ENCODE measurements at regions not wholly inside any gene's neighbourhood (a gene's known extent, or its start where the extent isn't known, plus 50 kb on each side); places are given as distances from the start of the nearest gene placed in this dataset.

DNA sequence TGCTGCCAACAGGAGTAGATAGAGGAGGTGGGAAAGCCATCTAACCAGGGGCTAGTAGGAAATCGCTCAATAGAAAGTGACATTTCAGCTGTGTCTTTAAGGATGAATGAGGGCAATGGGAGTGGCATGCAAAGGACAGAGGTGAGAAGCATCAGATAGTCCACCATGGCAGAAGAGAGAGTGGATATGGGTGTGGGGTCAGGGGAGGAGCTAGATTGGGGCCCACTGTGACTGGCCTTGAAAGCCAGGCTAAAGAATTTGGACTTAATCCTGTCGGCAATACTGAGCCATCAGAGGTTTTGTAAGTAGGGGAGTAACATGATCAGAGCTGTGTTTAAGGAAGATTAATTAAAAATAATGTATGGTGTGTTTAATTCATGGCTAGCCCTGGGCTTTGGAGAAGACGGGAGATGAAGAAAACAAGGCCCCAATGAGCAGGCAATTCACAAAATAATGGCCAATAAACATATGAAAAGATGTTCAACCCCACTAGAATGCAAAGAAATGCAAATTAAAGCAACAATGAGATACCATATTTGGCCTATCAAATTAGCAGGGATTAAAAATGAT lies 98.1 kb upstream of the PJA1 start:
- no peak for DNase-seq

DNA sequence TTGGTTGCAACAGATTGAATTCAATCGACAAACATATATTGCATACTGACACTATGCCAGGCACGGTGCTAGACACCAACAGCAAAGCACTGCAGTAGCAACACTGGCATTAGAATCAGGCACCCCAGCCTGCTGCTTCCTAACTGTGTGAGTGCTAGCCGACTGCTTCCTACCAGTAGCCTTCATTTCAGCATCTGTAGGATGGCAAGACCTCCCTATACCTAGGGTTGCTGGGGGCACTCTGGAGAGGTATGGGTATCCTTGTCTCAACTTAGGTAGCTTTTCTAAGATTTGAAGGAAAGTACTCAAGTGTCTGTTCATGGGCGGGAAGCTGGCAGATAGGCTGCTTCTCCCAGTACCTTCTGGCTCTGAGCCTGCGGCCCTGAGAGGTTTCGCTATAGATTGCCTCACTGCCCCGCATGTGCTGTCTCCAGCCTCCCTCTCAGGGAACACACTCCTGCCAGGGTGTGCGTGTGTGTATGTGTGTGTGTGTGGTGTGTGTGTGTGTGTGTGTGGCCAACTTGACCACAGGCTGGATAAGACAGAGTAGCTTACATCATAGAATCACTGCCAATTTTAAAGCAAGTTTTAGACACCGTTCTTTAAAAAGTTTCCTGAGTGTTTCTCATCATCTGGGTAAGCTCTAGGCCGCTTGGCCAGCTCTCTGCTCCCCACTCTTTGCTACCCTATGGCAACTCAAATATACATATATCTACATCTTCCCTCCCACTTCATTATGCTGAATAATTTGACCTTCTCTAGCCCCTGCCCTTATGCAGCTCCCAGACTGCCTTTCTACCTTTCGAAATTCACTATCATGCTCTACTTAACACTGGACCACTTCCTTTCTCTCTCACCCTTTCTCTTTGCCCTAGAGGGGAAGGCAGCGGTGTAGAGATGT lies 97.0 kb upstream of the PJA1 start:
- no peak for DNase-seq

DNA sequence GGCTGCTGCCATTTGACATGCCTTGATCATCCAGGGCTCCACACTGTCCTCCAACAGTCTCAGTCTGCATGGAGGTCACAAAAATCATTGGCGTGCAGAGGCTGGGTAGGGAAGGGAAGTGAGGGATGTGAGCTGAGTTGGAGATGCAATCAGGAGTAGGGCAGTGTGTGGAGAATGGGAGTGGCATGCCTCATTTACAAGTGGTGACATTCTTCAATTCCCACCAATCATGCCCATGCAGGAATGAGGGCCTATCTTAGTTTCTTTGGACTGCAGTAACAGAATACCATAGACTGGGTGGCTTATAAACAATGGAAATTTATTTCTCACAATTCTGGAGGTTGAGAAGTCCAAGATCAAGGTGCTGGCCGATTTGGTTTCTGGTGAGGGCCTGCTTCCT lies 94.9 kb upstream of the PJA1 start:
- DNase-seq, result no peak

DNA sequence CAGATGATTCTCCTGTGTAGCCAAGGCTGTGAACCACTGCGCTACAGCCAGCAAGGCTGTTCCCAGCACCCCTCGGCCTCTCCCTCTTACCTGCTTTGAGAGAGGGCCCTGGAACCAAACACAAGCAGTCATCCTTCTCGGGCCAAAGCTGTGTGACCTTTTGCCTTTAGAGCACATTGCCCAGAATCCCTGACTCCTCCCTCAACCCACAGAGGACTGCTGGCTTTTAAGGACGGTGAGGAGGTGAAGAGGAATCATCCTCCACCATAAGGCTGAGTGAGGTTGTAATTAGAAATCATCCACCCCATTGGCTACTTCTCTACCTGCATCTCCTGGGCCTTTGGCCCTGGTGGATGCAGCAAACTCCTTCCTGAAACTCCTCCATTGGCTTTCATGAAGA lies 93.6 kb upstream of the PJA1 start:
- no peak for DNase-seq

DNA sequence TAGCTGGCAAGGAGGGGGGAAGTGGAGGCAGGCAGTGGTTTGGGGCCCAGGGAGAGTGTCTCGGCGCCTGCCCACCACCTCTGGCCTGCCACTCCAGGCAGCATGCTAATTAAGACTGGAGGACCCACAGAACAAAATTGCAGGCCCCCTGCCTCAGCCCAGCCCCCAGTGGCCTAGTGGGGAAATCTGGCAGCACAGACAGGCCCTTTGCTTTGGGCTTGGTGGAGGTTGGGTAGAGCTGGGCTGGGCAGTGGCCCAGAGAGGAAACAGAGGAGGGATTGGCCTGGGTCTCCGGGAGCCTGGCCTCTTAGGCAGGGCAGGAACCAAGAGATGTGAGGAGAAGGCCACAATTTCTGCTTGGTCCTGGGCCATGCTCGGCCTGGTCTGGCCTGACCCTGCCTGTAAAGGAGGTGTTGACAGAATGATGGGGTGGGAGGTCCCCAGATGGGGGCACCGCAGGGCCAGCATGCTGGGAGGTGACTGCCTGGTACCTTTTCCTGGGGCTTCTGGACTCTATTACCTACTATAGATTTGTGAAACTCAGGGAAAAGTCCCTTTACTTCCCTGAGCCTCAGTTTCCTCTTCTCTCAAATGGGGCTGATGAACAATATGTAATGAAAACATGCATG lies 92.4 kb upstream of the PJA1 start:
- no peak for DNase-seq

DNA sequence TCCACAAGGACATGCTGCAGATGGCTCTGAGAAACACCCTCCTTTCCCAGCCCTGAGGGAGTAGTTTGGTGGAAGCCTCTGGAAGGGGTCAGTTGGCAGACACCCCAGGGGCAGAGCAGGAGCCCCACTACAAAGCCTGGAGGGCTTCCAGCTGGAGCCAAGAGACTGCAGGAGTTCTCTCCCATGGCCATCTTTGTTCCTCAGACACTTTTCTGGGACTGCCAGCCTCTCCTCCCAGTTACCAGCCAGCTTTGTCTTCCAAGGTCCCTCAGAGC lies 91.0 kb upstream of the PJA1 start:
- no peak for DNase-seq

DNA sequence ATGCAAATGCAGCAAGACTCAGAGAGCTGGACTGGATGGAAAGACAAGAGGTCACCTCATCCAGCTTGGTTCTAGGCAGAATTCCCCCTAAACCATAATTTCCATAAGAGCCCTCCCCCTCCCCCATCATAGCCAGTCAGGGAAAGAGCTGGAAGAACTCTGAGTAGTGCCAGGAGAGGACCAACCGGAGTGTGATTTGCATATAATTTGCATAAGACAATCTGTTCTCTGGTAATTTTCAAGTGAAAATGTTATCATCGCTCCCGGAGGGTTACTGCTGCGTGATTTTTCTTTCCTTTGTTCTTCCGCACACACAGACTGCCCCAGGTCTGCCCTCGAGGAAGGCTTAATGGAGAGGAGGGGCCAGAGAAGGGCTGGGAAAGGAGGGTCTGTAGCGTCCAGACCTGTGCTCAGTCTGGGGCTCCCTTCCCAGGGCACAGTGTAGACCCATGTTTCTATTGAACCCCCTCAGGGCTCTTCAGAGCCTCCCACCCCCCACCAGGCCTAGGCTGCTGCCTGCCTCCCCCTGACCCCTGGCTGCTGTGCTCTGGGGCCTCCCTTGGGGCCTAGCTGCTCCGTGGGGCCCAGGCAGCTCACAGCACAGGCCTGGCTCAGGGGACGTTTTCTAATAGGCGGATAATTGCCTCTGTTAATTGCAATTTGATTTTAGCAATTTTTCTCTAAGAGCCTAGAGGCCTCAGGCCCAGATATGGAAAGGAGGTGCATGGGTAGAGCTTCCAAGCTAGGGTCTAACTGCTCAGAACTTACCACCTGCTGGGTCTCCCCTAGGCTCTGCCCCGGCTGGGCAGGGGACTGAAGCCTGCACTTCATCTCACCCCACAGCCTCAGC lies 90.4 kb upstream of the PJA1 start:
- no peak for DNase-seq

DNA sequence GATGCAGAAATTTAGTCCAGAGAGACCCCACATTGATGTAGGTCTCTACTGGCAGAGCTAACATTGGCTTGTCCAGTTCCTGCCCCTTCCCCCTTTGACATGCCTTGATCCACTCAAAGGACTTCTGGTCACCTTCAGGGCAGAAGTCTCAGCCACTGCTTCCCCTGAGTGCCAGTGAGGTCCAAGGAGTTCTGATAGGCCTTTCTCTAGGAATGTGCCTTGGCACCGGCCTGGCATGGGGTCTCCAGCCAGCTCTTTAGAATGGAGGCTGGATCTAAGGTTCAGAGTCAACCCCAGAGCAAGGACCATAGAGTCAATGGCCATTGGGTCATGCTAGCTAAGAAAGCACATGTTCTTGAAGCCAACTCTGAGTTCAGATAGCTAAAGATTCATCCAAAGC lies 88.6 kb upstream of the PJA1 start:
- no peak for DNase-seq

DNA sequence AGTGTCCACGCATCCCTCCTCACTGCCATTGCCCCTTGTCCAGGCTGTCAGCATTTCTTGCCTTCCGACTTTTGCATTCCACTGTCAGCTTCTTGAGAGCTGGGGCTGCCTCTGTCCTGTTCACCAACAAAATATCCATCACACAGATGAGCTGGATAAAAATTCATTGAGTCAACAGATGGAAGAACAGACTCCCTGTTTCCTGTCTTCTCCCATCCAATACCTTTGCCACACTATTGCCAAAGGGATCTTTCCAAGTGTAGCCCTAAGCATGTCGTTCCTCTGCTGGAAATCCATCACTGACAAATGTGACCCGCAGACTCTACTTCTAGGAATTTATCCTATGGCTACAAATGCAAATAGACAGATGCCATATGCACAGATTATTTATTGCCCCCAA lies 78.0 kb upstream of the PJA1 start:
- no peak for DNase-seq

DNA sequence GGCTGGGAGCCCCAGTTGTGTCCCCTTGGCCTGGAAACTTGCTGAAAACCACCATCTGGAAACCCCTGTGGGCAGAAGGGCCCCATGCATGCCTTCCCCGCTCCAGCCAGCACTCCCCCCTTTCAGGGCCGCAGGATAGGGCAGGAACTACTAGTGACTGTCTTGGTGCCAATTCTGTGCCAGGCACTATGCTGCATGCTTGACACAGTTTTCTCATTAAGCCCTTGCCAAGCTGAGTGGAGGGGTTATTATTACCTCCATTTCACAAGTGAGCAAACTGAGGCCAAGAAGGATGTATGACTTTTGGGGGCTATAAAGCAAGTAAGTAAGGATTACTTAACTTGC lies 73.6 kb upstream of the PJA1 start:
- DNase-seq, result no peak

DNA sequence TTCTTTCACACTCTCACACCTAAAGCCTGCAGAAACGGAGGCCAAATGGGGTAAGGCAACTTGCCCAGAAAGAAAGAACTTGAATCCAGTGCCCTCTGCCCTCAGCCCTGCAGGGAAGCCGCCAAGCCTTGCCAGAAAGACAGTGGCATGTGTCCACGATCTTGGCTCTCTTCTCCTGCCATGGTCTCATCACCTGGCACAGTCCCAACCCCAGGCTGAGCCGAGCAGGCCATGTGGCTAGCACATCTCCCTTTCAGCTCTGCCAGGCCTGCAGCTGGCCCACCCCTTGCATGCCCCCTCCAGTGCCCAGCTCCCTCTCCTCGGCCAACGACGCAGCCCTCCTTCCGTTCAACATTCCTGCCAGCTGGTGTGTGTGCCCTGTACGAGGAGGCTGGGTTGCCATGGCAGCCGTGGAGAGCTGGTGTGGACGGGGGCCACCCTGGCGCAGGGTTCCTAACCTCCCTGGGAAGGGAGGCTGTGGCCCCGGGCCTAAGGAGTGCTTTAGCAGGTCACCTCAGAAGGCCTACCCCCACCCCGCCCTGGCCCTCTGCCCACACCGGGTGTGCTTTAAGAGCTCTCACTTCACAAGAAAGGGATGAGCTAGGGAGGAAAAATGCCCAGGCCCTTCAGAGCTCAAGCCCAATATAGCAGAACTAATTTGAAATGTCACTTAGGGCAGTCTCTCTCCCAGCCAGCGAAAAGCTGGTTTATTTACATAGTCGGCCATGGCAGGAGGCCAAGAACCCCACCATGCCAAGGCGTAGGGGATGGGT lies 73.0 kb upstream of the PJA1 start:
- no peak for DNase-seq

DNA sequence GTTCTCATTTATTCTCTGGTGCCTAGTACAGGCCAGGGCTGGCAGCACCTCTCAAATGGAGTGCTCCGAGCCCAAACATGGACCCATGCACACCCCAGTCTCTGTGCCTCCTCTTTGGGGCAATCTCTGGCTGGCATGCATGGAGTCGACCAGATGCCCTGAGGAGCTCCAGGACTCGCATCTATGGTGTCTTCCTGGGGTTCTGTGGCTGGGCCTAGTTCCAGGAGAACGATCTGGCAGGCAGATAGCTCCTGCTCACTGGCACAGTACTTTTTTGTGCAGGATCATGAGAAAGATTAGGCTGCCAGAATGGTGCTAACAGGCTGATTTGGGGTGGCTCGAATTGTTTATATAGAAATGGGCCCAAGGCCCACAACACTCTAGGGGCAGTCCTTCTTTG lies 72.0 kb upstream of the PJA1 start:
- DNase-seq, result no peak

DNA sequence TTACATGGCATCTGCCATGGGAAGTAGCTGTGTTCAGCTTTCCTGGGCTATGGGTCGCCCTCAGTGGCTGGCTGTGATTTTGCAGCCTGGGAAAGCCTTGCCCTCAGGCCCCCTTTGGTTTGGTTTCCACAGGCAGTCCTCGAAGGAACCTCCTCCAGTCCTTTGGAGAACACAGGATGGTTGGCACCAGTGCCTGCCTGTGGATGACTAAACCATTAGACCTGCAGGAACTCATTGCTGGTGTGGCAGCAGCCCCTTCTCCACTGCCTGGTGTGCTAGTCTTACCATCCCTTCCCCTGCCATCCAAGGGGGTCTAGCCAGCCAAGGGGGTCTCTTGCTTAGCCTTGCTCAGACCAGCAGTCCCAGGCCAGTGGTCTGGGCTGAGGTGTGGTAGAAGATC lies 71.4 kb upstream of the PJA1 start:
- DNase-seq, result no peak

DNA sequence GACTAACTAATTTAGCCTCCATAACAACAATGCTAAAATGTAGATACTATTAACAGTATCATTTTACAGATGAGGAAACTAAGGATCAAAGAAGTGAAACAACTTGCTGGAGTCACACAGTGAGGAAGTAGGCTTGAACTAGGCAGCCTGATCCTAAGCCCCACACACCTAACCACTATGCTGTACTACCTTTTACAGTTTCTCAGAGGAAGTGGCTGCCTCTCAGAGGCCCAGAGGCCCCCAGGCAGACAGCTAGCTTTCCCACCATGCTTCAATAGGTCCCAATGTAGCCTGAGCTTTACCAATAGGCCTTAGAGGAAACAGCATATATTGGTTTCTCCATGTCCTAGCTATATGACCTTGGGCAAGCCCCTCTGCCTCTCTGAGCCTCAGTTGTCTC lies 69.4 kb upstream of the PJA1 start:
- no peak for DNase-seq

DNA sequence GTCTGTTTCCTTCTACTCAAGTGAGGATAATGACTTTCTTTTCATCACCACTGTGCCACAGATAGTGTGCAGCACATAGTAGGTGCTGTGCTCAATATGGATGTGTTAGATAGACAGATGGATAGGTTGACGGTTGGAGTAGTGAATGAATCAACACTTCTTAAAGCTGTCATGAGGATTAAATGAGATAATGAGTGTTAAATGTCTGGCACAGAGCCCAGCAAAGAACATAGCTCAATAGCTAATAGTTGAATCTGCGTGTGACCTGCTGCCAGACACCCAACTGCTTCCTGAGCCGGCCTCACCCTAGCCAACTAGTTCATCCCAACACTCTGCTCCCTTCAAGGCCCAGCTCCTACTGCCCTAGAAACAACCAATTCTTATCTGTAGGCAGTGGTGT lies 67.7 kb upstream of the PJA1 start:
- DNase-seq, result no peak

DNA sequence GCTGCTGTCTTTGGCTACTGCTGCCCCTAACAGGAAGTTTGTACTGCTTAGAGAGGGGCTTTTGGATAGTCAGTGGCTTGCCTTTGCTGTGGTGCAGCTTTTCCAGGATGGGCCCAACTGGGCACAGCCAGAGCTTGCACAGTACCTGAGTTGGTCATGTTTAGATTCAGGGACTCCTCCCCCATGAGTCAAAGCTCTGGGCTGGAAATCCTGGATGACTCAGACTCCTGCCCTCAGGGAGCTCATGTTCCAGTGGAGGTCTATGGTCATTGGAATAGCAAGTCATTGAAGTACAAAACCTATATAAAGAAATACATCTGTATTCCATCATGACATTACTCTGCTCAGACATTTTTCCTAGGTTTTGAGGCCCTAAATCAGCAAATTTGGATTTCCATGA lies 66.7 kb upstream of the PJA1 start:
- DNase-seq, result no peak

DNA sequence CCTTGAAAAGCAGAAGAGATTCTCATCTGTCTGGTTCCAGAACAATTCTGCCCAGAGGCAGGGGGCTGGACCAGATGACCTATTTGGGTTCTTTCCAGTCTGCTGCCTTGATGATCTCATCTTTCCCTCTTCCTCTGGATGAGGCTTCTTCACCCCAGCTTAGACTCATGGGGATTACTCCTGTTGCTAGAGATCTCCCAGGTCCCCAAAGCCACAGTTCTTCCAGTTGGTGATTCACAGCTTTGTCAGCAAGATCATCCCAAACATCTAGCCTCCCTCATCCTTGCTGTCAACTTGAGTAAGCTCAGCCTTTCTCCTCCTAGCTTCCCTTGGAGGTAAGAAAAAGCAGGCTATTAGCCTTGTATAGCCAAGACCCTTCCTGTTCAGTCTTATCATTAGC lies 64.2 kb upstream of the PJA1 start:
- no peak for DNase-seq

DNA sequence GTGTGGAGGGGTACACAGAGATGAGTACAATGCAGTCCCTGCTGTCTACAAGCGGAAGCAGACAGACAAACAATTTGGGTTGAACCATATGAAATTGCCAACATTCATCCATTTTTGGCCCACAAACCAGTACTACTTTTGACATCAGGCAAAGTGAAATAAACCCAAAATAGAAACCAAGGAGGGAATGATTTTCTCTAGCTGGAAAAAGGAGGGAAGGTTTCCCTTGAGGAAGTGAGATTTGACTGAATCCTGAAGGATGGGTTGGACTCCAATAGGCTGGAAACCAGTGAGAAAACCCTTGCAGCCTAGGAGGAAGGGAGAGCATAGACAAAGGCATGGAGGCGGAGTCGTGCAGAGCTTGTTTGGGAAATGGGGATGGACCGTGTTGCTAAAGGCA lies 63.5 kb upstream of the PJA1 start:
- DNase-seq, result no peak

DNA sequence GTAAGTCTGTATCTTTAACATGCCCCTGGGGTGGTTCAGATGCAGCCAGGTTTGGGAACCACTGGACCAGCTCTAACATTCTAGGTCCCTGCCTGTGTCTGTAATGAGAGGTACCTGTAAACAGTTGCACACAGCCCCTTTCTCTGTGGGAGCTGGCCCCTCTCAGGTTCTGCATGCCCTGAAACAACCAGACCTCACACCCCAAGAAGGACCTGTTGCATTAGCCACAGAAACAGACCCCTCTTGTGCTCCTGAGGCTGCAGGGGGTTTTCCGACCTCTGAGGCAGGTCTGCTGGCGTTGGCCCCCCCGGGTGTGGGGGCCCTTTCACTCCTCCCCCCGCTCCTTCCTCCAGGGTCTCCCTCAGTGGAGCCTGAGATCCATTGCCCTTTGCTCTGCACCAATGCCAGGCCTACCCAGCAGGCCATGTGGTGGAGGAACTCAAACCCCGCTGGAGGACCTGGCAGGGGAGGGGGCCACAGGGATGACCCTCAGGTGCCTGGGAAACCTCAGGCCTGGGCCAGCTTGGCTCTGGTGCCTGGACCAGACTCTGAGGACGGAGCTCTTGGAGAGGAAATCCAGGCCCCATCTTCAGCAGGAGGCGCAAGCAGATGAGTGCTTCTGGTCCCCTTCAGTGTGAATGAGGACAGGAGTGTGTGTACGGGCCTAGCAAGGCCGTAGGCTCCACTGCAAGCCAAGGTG lies 61.4 kb upstream of the PJA1 start:
- no peak for DNase-seq

DNA sequence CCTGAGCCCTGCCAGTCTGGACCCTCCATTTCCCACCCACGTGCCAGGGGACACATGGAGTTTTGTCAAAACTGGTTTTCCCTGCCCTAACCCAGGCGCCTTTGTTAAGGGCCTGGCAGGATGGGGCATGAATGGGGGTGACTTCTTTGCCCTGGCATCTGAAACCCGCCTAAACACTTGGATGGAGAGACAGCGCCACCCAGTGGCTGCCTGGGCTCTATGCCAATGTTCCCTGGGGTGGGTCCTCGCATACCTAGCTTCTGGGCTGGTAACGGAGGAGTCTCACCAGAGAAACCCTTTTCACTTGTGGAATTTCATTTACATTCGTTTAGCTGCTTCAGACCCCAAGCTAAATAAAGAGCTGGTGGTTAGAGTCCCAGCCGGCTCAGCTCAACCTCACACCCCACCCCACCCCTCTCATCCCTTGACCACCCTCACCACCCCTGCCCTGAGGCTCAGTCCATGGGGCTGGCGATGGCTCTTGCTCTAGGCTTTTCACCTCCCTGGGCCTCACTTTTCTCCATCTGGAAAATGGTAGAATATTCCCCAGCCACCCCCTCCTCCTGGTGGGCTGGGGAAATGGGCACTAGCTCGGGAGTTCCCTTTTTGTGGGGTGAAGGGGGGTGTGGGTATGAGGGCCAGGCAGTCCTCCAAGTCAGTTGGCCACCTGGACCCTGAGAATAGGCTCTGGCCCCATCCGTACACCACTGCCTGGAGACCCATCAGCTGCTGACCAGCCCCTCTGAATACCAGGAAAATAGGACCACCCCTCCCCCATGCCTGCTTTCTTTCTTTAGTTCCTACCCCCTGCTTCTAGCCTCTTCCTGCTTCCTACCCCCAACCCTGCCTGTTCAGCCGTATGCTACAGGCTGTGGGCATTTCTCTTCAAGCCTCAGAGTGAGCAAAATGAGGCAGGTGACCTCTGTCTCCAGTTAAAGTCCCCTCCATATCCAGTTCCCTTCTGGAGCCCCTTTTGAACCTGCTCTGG lies 57.1 kb upstream of the PJA1 start:
- DNase-seq, result peak; percentile 66
